ENCODE measurements at regions not wholly inside any gene's neighbourhood (a gene's known extent, or its start where the extent isn't known, plus 50 kb on each side); places are given as distances from the start of the nearest gene placed in this dataset.

GRCh38 chr6:125393449-125393858, 91.7 kb upstream of the HDDC2 start (continued):
- TF ChIP-seq HMGA2 (CRISPR knock-in tag; IDR thresholded peaks at IDR 0.05), result no peak
- no peak for TF ChIP-seq ZNF671 (CRISPR knock-in tag; IDR thresholded peaks at IDR 0.05)
- no peak for TF ChIP-seq PRDM15 (CRISPR knock-in tag; IDR thresholded peaks at IDR 0.05)
- TF ChIP-seq ZNF232 (CRISPR knock-in tag; IDR thresholded peaks at IDR 0.05), result no peak
- no peak for TF ChIP-seq SMAD4 (CRISPR knock-in tag; IDR thresholded peaks at IDR 0.05)
- no peak for TF ChIP-seq ELF4 (CRISPR knock-in tag; IDR thresholded peaks at IDR 0.05; ENCODE audit: low read depth)

GRCh38 chr6:125406741-125407140, 105.0 kb upstream of the HDDC2 start:
- Mint-ChIP-seq H3K4me1 (no peaks in the 10 kb centered on the region), H3K27me3 (ENCODE audit: low read depth) (no peaks in the 10 kb centered on the region; the same call in 1 of the 2 replicates), H3K27ac (no peak overlapping the region), H3K4me3 (no peak overlapping the region), H3K36me3 (peaks cover 22% of the 10 kb centered on the region), H3K9me3 (peaks cover 47% of the 10 kb centered on the region)
- no peak for ATAC-seq
- TF ChIP-seq MLX (CRISPR knock-in tag; IDR thresholded peaks at IDR 0.05) (no peak), GTF2I (CRISPR knock-in tag; conservative IDR thresholded peaks at IDR 0.05) (no peak), AR (CRISPR knock-in tag; IDR thresholded peaks at IDR 0.05) (no peak), ETV6 (CRISPR knock-in tag; IDR thresholded peaks at IDR 0.05) (no peak), ATF2 (CRISPR knock-in tag; IDR thresholded peaks at IDR 0.05; ENCODE audit: borderline replicate concordance, low read depth) (no peak), NFATC4 (CRISPR knock-in tag; IDR thresholded peaks at IDR 0.05) (no peak), JAZF1 (CRISPR knock-in tag; IDR thresholded peaks at IDR 0.05) (no peak), RORB (CRISPR knock-in tag; IDR thresholded peaks at IDR 0.05) (no peak), SMAD3 (CRISPR knock-in tag; IDR thresholded peaks at IDR 0.05; ENCODE audit: borderline replicate concordance) (no peak), JUN (CRISPR knock-in tag; IDR thresholded peaks at IDR 0.05) (no peak), CREM (CRISPR knock-in tag; IDR thresholded peaks at IDR 0.05) (no peak), EMX1 (CRISPR knock-in tag; IDR thresholded peaks at IDR 0.05) (no peak), CBFB (CRISPR knock-in tag; IDR thresholded peaks at IDR 0.05; ENCODE audit: low read depth) (no peak), ZNF425 (CRISPR knock-in tag; conservative IDR thresholded peaks at IDR 0.05) (no peak), OVOL2 (CRISPR knock-in tag; IDR thresholded peaks at IDR 0.05; ENCODE audit: borderline replicate concordance) (no peak)
- no peak for DNase-seq (ENCODE audit: low spot score)
- ChIA-PET POLR2A (no interaction called here), CTCF (no interaction called here)

All from WTC11 (cell line).